Sigmoid colon (tissue), 4 donors: ENCODE measurements at regions not wholly inside any gene's neighbourhood (a gene's known extent, or its start where the extent isn't known, plus 50 kb on each side); places are given as distances from the start of the nearest gene placed in this dataset.

ENCODE experiments used
- EP300 ChIP-seq, 4 donors: sonication (generic); formaldehyde crosslinking; IDR thresholded peaks; one replicate each; pipeline ENCODE4 v1.6.1; 2017; ENCODE audit warnings: antibody characterized with exemption in 4 of 4
- POLR2A ChIP-seq, 2 donors: fragments of 450-650 bp; IDR thresholded peaks; one replicate each; pipeline ENCODE4 v1.6.1; 2016; ENCODE audit warnings: antibody characterized with exemption in 2 of 2, mild to moderate bottlenecking in 2 of 2, moderate library complexity in 2 of 2
- TF ChIP-seq, protein P1 (sequence below), 4 experiments: fragments of 450-650 bp in 3 of 4; fragments of 200-600 bp in 1 of 4; IDR thresholded peaks; one replicate each; pipeline ENCODE4 v1.5.1; 2016 to 2019; ENCODE audit warnings: antibody characterized with exemption in 4 of 4, mild to moderate bottlenecking in 3 of 4, moderate library complexity in 2 of 4

DNA sequence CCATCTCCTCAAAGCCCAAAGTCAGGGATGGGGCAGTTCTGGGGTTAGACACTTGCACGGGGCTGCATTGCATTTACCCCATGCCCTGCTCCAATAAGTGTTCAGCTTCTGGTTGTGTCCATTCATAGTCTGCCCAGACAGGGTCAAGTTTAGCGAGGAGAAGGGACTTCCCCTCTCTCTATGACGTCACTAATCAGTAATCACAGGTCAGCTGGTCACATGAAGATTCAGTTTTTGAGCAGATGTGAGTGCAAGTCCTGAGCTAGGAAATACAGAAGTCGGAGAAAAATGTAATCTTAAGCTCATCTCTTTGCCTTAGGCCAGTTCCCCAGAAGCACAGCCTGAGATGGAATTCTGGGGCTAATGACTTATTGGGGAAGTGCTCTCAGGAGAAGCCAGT lies 310.1 kb downstream of the TSHZ3 start:
- TF ChIP-seq POLR2A (IDR thresholded peaks at IDR 0.05) (no peak), EP300 (IDR thresholded peaks at IDR 0.05) (no peak)
- TF ChIP-seq, protein P1, sequence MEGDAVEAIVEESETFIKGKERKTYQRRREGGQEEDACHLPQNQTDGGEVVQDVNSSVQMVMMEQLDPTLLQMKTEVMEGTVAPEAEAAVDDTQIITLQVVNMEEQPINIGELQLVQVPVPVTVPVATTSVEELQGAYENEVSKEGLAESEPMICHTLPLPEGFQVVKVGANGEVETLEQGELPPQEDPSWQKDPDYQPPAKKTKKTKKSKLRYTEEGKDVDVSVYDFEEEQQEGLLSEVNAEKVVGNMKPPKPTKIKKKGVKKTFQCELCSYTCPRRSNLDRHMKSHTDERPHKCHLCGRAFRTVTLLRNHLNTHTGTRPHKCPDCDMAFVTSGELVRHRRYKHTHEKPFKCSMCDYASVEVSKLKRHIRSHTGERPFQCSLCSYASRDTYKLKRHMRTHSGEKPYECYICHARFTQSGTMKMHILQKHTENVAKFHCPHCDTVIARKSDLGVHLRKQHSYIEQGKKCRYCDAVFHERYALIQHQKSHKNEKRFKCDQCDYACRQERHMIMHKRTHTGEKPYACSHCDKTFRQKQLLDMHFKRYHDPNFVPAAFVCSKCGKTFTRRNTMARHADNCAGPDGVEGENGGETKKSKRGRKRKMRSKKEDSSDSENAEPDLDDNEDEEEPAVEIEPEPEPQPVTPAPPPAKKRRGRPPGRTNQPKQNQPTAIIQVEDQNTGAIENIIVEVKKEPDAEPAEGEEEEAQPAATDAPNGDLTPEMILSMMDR (IDR thresholded peaks at IDR 0.05) = no peak
